ENCODE measurements at regions not wholly inside any gene's neighbourhood (a gene's known extent, or its start where the extent isn't known, plus 50 kb on each side); places are given as distances from the start of the nearest gene placed in this dataset.
"Not testable (repeated sequence)": the region's sequence is repeated elsewhere in the genome, so short reads cannot be mapped to it uniquely, and the experiment has no call there.

GRCh38 chr6:99219788-99220187 is 129.7 kb downstream of the FAXC start:
- DNase-seq: no peak

- no peak for DNase-seq
Measured at GRCh38 chr6:99216959-99217358, 132.5 kb downstream of the FAXC start.

GRCh38 chr6:99195986-99196655 is 153.4 kb downstream of the FAXC start:
- DNase-seq: no peak

- no peak for DNase-seq
Measured at GRCh38 chr6:99192561-99192960, 156.9 kb downstream of the FAXC start.

- DNase-seq: no peak
Measured at GRCh38 chr6:99189823-99190721, 159.4 kb downstream of the FAXC start.

GRCh38 chr6:99187429-99187828 is 162.0 kb downstream of the FAXC start:
- DNase-seq: no peak

GRCh38 chr6:99186417-99186816 is 163.1 kb downstream of the FAXC start:
- DNase-seq: no peak

GRCh38 chr6:99185525-99185924 is 163.9 kb downstream of the FAXC start:
- no peak for DNase-seq

- DNase-seq: no peak
Measured at GRCh38 chr6:99184696-99185095, 164.8 kb downstream of the FAXC start.

- no peak for DNase-seq
Measured at GRCh38 chr6:99183066-99183465, 166.4 kb downstream of the FAXC start.

GRCh38 chr6:99181174-99181573 is 168.3 kb downstream of the FAXC start:
- no peak for DNase-seq

- no peak for DNase-seq
Measured at GRCh38 chr6:99178168-99178567, 171.3 kb downstream of the FAXC start.

GRCh38 chr6:99177736-99178135 is 171.7 kb downstream of the FAXC start:
- no peak for DNase-seq

GRCh38 chr6:99165838-99166237 is 183.6 kb downstream of the FAXC start:
- no peak for DNase-seq

- no peak for DNase-seq
Measured at GRCh38 chr6:99152347-99152643, 197.2 kb downstream of the FAXC start.

- no peak for DNase-seq
Measured at GRCh38 chr6:99151634-99152346, 197.7 kb downstream of the FAXC start.

GRCh38 chr6:99148761-99149160 is 200.7 kb downstream of the FAXC start:
- no peak for DNase-seq

- no peak for DNase-seq
Measured at GRCh38 chr6:99148111-99148510, 200.4 kb upstream of the FBXL4 start.

GRCh38 chr6:99147206-99147605 is 199.5 kb upstream of the FBXL4 start:
- DNase-seq: no peak

- DNase-seq: no peak
Measured at GRCh38 chr6:99146711-99147110, 199.0 kb upstream of the FBXL4 start.

GRCh38 chr6:99145738-99146137 is 198.0 kb upstream of the FBXL4 start:
- no peak for DNase-seq

GRCh38 chr6:99143108-99143861 is 195.5 kb upstream of the FBXL4 start:
- no peak for DNase-seq

- DNase-seq: not testable (repeated sequence)
Measured at GRCh38 chr6:99141906-99142305, 194.2 kb upstream of the FBXL4 start.
